ENCODE measurements at regions not wholly inside any gene's neighbourhood (a gene's known extent, or its start where the extent isn't known, plus 50 kb on each side); places are given as distances from the start of the nearest gene placed in this dataset.

- no peak overlapping the region for H3K4me3 Mint-ChIP-seq
- no peak for DNase-seq
- H3K27me3 Mint-ChIP-seq: no peaks in the 10 kb centered on the region
- H3K4me1 Mint-ChIP-seq: no peaks in the 10 kb centered on the region
- no peaks in the 10 kb centered on the region for H3K9me3 Mint-ChIP-seq
- CTCF ChIA-PET: no interaction called here
- H3K27ac Mint-ChIP-seq: no peak overlapping the region
- no peaks in the 10 kb centered on the region for H3K36me3 Mint-ChIP-seq
Measured at GRCh38 chr1:55723001-55723400, 507.8 kb upstream of the USP24 start.

- H3K27me3 Mint-ChIP-seq: no peaks in the 10 kb centered on the region
- CTCF ChIA-PET: no interaction called here
- DNase-seq: no peak
- H3K36me3 Mint-ChIP-seq: no peaks in the 10 kb centered on the region
- no peak overlapping the region for H3K4me3 Mint-ChIP-seq
- no peak overlapping the region for H3K27ac Mint-ChIP-seq
- H3K9me3 Mint-ChIP-seq: no peaks in the 10 kb centered on the region
- no peaks in the 10 kb centered on the region for H3K4me1 Mint-ChIP-seq
Measured at GRCh38 chr1:55720261-55720660, 505.1 kb upstream of the USP24 start.

GRCh38 chr1:55718758-55719671, 503.9 kb upstream of the USP24 start:
- CTCF ChIA-PET: no interaction called here
- Mint-ChIP-seq H3K27me3 (no peaks in the 10 kb centered on the region), H3K36me3 (no peaks in the 10 kb centered on the region), H3K9me3 (no peaks in the 10 kb centered on the region), H3K27ac (no peak overlapping the region), H3K4me3 (no peak overlapping the region), H3K4me1 (no peaks in the 10 kb centered on the region)
- no peak for DNase-seq

- Mint-ChIP-seq H3K27me3 (no peaks in the 10 kb centered on the region), H3K4me3 (no peak overlapping the region), H3K9me3 (no peaks in the 10 kb centered on the region), H3K27ac (no peak overlapping the region), H3K36me3 (no peaks in the 10 kb centered on the region), H3K4me1 (no peaks in the 10 kb centered on the region)
- CTCF ChIA-PET: no interaction called here
- no peak for DNase-seq
Measured at GRCh38 chr1:55717111-55717510, 501.9 kb upstream of the USP24 start.

DNA sequence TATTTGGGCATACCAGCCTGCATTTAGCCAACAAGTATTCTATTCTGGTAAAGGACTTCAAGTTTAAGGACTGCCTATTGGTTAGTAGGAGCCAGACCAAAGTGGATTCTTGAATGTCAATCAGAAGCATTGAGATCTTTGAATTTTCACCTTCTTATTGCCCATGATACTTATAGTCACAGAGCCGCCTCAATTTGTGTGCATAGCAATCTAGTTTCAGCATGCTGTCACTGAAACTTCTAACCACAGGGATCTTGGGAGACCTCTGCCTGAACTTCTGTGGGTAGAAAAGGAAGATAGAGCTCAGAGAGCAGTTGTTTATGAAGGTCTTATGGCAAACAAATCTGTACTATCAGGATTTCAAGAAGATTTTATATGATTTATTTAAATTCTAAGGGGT, 501.4 kb upstream of the USP24 start:
- CTCF ChIA-PET: no interaction called here
- no peak overlapping the region for H3K4me3 Mint-ChIP-seq
- no peaks in the 10 kb centered on the region for H3K4me1 Mint-ChIP-seq
- H3K9me3 Mint-ChIP-seq: no peaks in the 10 kb centered on the region
- no peaks in the 10 kb centered on the region for H3K36me3 Mint-ChIP-seq
- H3K27me3 Mint-ChIP-seq: no peaks in the 10 kb centered on the region
- H3K27ac Mint-ChIP-seq: no peak overlapping the region
- DNase-seq: no peak

GRCh38 chr1:55716151-55716550, 501.0 kb upstream of the USP24 start:
- DNase-seq: no peak
- H3K4me1 Mint-ChIP-seq: no peaks in the 10 kb centered on the region
- no peaks in the 10 kb centered on the region for H3K27me3 Mint-ChIP-seq
- H3K27ac Mint-ChIP-seq: no peak overlapping the region
- H3K4me3 Mint-ChIP-seq: no peak overlapping the region
- H3K36me3 Mint-ChIP-seq: no peaks in the 10 kb centered on the region
- no peaks in the 10 kb centered on the region for H3K9me3 Mint-ChIP-seq
- CTCF ChIA-PET: no interaction called here

GRCh38 chr1:55714230-55714629, 499.1 kb upstream of the USP24 start:
- DNase-seq: no peak
- no peaks in the 10 kb centered on the region for H3K4me1 Mint-ChIP-seq
- H3K27ac Mint-ChIP-seq: no peak overlapping the region
- no peaks in the 10 kb centered on the region for H3K27me3 Mint-ChIP-seq
- no peaks in the 10 kb centered on the region for H3K36me3 Mint-ChIP-seq
- no peak overlapping the region for H3K4me3 Mint-ChIP-seq
- CTCF ChIA-PET: no interaction called here
- H3K9me3 Mint-ChIP-seq: no peaks in the 10 kb centered on the region

DNA sequence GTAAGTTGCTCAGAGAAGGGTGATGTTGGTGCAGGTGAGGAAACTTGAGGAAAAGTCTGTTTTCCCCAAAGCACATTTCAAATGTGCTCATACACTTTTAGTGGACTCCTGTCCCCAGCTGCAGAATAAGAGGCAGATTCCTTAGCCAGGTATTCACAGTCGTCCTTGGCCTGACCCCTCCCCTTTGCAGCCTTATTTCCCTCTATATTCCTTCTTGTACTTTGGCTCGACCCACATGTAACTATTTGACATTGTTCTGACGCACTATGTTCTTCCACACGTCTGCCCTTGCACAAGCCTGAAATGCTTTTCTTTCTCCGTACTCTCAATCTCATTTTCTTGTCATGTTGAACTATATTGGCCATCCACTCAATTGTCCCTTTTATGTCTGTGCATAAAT, 498.4 kb upstream of the USP24 start:
- Mint-ChIP-seq H3K4me3 (no peak overlapping the region), H3K27me3 (no peaks in the 10 kb centered on the region), H3K4me1 (no peaks in the 10 kb centered on the region), H3K27ac (no peak overlapping the region), H3K9me3 (no peaks in the 10 kb centered on the region), H3K36me3 (no peaks in the 10 kb centered on the region)
- CTCF ChIA-PET: no interaction called here
- no peak for DNase-seq

- no peaks in the 10 kb centered on the region for H3K36me3 Mint-ChIP-seq
- H3K4me1 Mint-ChIP-seq: no peaks in the 10 kb centered on the region
- H3K27me3 Mint-ChIP-seq: no peaks in the 10 kb centered on the region
- no peaks in the 10 kb centered on the region for H3K9me3 Mint-ChIP-seq
- CTCF ChIA-PET: no interaction called here
- DNase-seq: no peak
- H3K27ac Mint-ChIP-seq: no peak overlapping the region
- no peak overlapping the region for H3K4me3 Mint-ChIP-seq
Measured at GRCh38 chr1:55712148-55712547, 497.0 kb upstream of the USP24 start.

- no peaks in the 10 kb centered on the region for H3K4me1 Mint-ChIP-seq
- no peaks in the 10 kb centered on the region for H3K9me3 Mint-ChIP-seq
- H3K4me3 Mint-ChIP-seq: no peak overlapping the region
- H3K27me3 Mint-ChIP-seq: no peaks in the 10 kb centered on the region
- CTCF ChIA-PET: no interaction called here
- no peak overlapping the region for H3K27ac Mint-ChIP-seq
- DNase-seq: no peak
- no peaks in the 10 kb centered on the region for H3K36me3 Mint-ChIP-seq
Measured at GRCh38 chr1:55708781-55709180, 493.6 kb upstream of the USP24 start.

DNA sequence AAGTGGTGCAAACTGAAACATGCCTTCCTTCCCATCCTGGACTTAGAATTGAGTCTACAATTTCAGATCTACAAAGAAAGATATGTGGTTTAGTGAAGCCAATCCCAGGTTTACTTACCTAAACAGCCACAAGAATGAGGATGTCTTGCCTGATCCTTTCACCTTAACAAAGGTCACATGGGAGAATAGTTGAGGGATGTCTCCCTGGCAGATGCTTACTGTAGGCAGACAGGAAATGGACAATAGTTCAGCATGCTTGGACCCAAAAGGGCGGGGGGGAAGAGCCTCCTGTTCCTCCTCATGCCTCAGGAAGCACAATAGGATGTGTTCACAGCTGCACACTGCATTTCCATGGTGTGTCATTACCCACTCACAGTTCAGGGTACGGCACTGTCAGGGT, 492.7 kb upstream of the USP24 start:
- H3K4me3 Mint-ChIP-seq: no peak overlapping the region
- no peaks in the 10 kb centered on the region for H3K9me3 Mint-ChIP-seq
- H3K27me3 Mint-ChIP-seq: no peaks in the 10 kb centered on the region
- no peak for DNase-seq
- no peak overlapping the region for H3K27ac Mint-ChIP-seq
- no peaks in the 10 kb centered on the region for H3K36me3 Mint-ChIP-seq
- CTCF ChIA-PET: no interaction called here
- no peaks in the 10 kb centered on the region for H3K4me1 Mint-ChIP-seq

- no peak overlapping the region for H3K4me3 Mint-ChIP-seq
- no peaks in the 10 kb centered on the region for H3K27me3 Mint-ChIP-seq
- no peak overlapping the region for H3K27ac Mint-ChIP-seq
- H3K9me3 Mint-ChIP-seq: no peaks in the 10 kb centered on the region
- CTCF ChIA-PET: no interaction called here
- H3K36me3 Mint-ChIP-seq: no peaks in the 10 kb centered on the region
- H3K4me1 Mint-ChIP-seq: no peaks in the 10 kb centered on the region
- no peak for DNase-seq
Measured at GRCh38 chr1:55707196-55707595, 492.0 kb upstream of the USP24 start.

DNA sequence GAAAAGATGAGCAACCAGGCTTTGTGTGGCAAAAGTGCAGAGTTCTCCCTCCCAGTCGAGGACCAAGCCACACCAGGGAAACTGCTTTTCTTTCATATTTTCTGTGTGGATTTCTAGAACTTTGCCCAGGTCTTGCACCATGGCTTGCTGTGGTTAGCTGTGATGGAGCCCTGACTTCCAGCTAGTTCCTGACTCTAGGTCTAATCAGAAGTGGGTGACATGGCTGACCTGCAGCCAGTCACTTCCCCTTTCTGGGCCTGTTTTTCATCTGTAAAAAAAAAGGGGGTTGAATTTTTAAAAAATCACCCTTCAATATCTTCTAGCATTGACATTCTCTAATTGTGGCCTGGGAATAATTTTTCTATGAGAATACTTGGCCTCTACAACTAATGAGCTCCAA, 491.2 kb upstream of the USP24 start:
- no peaks in the 10 kb centered on the region for H3K9me3 Mint-ChIP-seq
- no peak overlapping the region for H3K4me3 Mint-ChIP-seq
- CTCF ChIA-PET: no interaction called here
- H3K27me3 Mint-ChIP-seq: no peaks in the 10 kb centered on the region
- no peak overlapping the region for H3K27ac Mint-ChIP-seq
- H3K4me1 Mint-ChIP-seq: no peaks in the 10 kb centered on the region
- H3K36me3 Mint-ChIP-seq: no peaks in the 10 kb centered on the region
- no peak for DNase-seq

- Mint-ChIP-seq H3K4me1 (no peaks in the 10 kb centered on the region), H3K9me3 (no peaks in the 10 kb centered on the region), H3K36me3 (no peaks in the 10 kb centered on the region), H3K27me3 (no peaks in the 10 kb centered on the region), H3K4me3 (no peak overlapping the region), H3K27ac (no peak overlapping the region)
- CTCF ChIA-PET: no interaction called here
- DNase-seq: no peak
Measured at GRCh38 chr1:55703726-55704363, 488.7 kb upstream of the USP24 start.

GRCh38 chr1:55702064-55702463, 486.9 kb upstream of the USP24 start:
- no peaks in the 10 kb centered on the region for H3K4me1 Mint-ChIP-seq
- CTCF ChIA-PET: no interaction called here
- no peaks in the 10 kb centered on the region for H3K36me3 Mint-ChIP-seq
- no peak for DNase-seq
- no peaks in the 10 kb centered on the region for H3K9me3 Mint-ChIP-seq
- H3K27me3 Mint-ChIP-seq: no peaks in the 10 kb centered on the region
- no peak overlapping the region for H3K27ac Mint-ChIP-seq
- H3K4me3 Mint-ChIP-seq: no peak overlapping the region
